HUES64 (cell line): ENCODE measurements at regions not wholly inside any gene's neighbourhood (a gene's known extent, or its start where the extent isn't known, plus 50 kb on each side); places are given as distances from the start of the nearest gene placed in this dataset.

Experiments used
- H3K27ac ChIP-seq: 2 replicates; pipeline ENCODE4 v1.7.0; 2013; ENCODE audit warnings: low read depth, low read length, inconsistent platforms
- H3K27me3 ChIP-seq: 2 replicates; pipeline ENCODE4 v1.6.1; 2013; ENCODE audit warnings: mild to moderate bottlenecking, low read length; ENCODE audit not compliant: insufficient read depth
- H3K36me3 ChIP-seq: 2 replicates; pipeline ENCODE4 v1.6.1; 2013; ENCODE audit warnings: mild to moderate bottlenecking, low read length; ENCODE audit not compliant: insufficient read depth
- H3K4me1 ChIP-seq: 2 replicates; pipeline ENCODE4 v1.6.1; 2013; ENCODE audit warnings: mild to moderate bottlenecking, low read length, moderate library complexity; ENCODE audit not compliant: insufficient read depth
- H3K4me3 ChIP-seq: 2 replicates; pipeline ENCODE4 v1.5.1; 2013; ENCODE audit warnings: mild to moderate bottlenecking, low read length, moderate library complexity
- H3K9ac ChIP-seq: 2 replicates; pipeline ENCODE4 v1.6.1; 2013; ENCODE audit warnings: mild to moderate bottlenecking, low read depth, low read length
- H3K9me3 ChIP-seq: 2 replicates; pipeline ENCODE4 v1.6.1; 2013; ENCODE audit warnings: low read depth, low read length; ENCODE audit not compliant: insufficient read depth
- WGBS: fragments of 150-250, 120-280 bp; methylation state at CpG from one replicate; pipeline ENCODE4 v1.1.7; 2013; ENCODE audit warnings: missing lambda C conversion rate; 5-methylcytosine and 5-hydroxymethylcytosine counted together

- Histone ChIP-seq H3K27me3 (no peaks in the 10 kb centered on the region), H3K27ac (no peak overlapping the region), H3K9ac (no peak overlapping the region), H3K4me1 (no peaks in the 10 kb centered on the region; the same call in 1 of the 2 replicates), H3K36me3 (no peaks in the 10 kb centered on the region), H3K4me3 (no peak overlapping the region), H3K9me3 (peaks cover 4% of the 10 kb centered on the region; the same call in 1 of the 2 replicates)
- WGBS = no CpG with 5 or more reads among the region's 3 CpGs
Observed at GRCh38 chr7:106595922-106596321, 65.0 kb downstream of the CCDC71L start.

DNA sequence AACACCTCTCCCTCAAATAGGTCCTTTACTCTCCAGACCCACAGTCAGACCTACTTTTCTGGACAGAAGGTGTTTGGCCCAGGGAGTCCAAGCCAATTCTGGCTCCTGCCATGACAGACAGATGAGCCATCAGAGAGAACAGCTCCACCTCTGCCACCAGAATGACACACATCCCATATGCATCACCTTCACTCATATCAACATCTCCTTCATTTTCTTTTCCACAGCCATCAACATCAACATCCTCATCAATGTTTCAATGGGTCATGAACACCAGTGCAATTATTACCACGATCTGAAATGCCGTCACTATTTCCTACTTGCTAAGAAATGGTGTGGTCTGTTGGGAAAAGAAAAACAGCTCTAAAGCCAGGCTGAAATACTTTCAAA is 67.9 kb downstream of the CCDC71L start:
- 100% methylated on average over 2 of the region's 2 CpGs for WGBS
- H3K4me3 ChIP-seq = no peak overlapping the region
- H3K27me3 ChIP-seq = no peaks in the 10 kb centered on the region
- H3K9ac ChIP-seq = no peak overlapping the region
- no peak overlapping the region for H3K27ac ChIP-seq
- no peaks in the 10 kb centered on the region for H3K36me3 ChIP-seq
- H3K4me1 ChIP-seq = no peaks in the 10 kb centered on the region
- no peaks in the 10 kb centered on the region for H3K9me3 ChIP-seq

- no peak overlapping the region for H3K27ac ChIP-seq
- no peak overlapping the region for H3K4me3 ChIP-seq
- 100% methylated on average over 1 of the region's 1 CpG for WGBS
- H3K27me3 ChIP-seq = no peaks in the 10 kb centered on the region
- no peaks in the 10 kb centered on the region for H3K9me3 ChIP-seq
- no peaks in the 10 kb centered on the region for H3K36me3 ChIP-seq
- H3K9ac ChIP-seq = no peak overlapping the region
- H3K4me1 ChIP-seq = no peaks in the 10 kb centered on the region
Observed at GRCh38 chr7:106592282-106593027, 68.5 kb downstream of the CCDC71L start.

DNA sequence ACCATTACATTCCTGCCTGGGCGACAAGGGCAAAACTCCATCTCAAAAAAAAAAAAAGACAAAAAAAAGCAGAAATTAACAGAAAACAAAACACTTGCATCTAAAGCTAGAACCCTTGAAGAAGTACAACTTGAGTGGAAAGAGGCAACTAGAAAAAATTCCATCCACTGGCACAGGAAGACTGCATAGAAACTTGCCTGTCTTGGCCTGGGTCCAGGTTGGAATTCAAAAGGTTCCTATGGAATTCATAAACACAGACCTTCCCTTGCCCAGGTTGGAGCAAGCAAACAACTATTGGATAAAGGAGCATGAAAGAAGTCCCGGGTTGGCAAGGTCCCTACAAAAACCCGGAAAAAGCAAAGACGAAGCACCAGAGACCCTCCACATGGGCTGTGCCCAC is 69.8 kb downstream of the CCDC71L start:
- Histone ChIP-seq H3K4me1 (no peaks in the 10 kb centered on the region), H3K9me3 (no peaks in the 10 kb centered on the region), H3K27me3 (no peaks in the 10 kb centered on the region), H3K27ac (no peak overlapping the region), H3K36me3 (no peaks in the 10 kb centered on the region), H3K4me3 (no peak overlapping the region), H3K9ac (no peak overlapping the region)
- WGBS = 95% methylated on average over 4 of the region's 4 CpGs

DNA sequence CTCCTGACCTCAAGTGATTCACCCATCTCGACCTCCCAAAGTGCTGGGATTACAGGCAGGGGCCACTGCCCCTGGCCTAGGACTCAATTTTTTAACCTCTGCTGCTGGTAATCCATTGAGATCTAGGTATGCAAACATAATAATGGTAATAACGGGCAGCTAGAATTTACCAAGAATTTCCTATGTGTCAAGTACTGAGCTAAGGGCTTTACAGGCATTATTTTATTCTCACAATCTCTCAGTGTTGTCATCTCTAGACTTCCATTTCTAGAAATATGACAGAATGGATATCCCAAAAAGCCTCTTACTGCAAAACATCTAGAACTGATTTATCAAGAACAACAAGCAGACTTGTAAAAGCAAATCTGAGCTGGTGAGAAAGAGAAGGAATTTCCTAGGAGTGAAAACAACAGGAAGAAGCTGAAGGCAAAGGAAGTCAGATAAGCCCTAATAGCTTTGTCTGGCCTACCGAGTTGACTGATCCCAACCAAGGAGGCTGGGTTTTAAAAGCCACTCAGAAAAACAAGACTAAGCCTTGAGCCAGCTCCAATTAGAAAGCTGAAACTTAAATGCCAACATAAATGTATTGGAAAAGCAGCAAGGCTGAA is 70.6 kb downstream of the CCDC71L start:
- Histone ChIP-seq H3K9ac (no peak overlapping the region), H3K4me1 (no peaks in the 10 kb centered on the region), H3K27ac (no peak overlapping the region), H3K36me3 (no peaks in the 10 kb centered on the region), H3K4me3 (no peak overlapping the region), H3K9me3 (no peaks in the 10 kb centered on the region), H3K27me3 (no peaks in the 10 kb centered on the region)
- WGBS = 82% methylated on average over 3 of the region's 3 CpGs

- Histone ChIP-seq H3K36me3 (no peaks in the 10 kb centered on the region), H3K27me3 (no peaks in the 10 kb centered on the region), H3K9me3 (no peaks in the 10 kb centered on the region), H3K9ac (no peak overlapping the region), H3K27ac (no peak overlapping the region), H3K4me3 (no peak overlapping the region), H3K4me1 (no peaks in the 10 kb centered on the region)
- 89% methylated on average over 6 of the region's 6 CpGs for WGBS
Observed at GRCh38 chr7:106589198-106589879, 71.6 kb downstream of the CCDC71L start.

GRCh38 chr7:106588422-106589197 is 72.3 kb downstream of the CCDC71L start:
- Histone ChIP-seq H3K36me3 (no peaks in the 10 kb centered on the region), H3K27ac (no peak overlapping the region), H3K9ac (no peak overlapping the region), H3K4me1 (no peaks in the 10 kb centered on the region), H3K27me3 (no peaks in the 10 kb centered on the region), H3K9me3 (no peaks in the 10 kb centered on the region), H3K4me3 (no peak overlapping the region)
- 90% methylated on average over 10 of the region's 10 CpGs for WGBS

DNA sequence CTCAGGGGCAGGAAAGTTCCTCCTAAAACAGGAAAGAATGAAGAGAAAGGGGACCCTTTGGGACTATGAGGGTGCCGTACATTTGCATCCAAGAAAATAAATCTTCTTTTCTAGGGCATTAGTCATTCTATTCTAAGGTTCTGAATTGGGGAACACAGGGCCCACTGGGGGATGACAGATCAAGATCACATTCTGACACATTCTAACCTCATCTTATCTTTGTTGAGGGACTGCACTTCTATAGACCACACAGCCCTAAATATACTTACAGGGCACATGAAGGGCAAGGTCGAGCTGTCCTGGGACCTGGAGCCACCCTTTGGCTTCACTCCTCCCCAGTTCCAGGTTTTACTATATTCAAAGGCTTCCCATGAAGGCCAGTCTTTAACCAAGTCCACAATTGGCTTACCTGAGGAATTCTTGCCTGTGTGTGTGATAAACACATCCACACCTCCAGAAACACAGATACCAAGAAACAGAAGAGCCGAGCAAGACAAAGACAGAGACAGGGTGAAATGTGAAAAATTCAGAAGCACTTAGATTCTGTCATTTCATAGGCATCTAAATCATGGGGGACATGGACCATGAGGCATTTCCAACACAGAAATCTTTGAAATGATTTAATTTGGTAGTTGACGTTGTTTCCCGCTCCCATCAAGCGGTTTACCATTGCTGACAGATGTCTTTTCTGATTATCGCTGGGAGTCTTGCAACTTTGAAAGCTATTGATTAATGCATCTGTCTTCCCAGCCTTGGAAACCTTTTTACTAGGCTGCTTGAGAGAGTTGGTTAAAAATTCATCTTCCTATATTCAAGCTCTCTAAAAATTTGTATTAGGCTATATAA is 75.8 kb downstream of the CCDC71L start:
- WGBS = 88% methylated on average over 7 of the region's 7 CpGs
- Histone ChIP-seq H3K9ac (no peak overlapping the region), H3K9me3 (no peaks in the 10 kb centered on the region), H3K36me3 (no peaks in the 10 kb centered on the region), H3K4me1 (no peaks in the 10 kb centered on the region), H3K4me3 (no peak overlapping the region), H3K27ac (no peak overlapping the region), H3K27me3 (no peaks in the 10 kb centered on the region)

DNA sequence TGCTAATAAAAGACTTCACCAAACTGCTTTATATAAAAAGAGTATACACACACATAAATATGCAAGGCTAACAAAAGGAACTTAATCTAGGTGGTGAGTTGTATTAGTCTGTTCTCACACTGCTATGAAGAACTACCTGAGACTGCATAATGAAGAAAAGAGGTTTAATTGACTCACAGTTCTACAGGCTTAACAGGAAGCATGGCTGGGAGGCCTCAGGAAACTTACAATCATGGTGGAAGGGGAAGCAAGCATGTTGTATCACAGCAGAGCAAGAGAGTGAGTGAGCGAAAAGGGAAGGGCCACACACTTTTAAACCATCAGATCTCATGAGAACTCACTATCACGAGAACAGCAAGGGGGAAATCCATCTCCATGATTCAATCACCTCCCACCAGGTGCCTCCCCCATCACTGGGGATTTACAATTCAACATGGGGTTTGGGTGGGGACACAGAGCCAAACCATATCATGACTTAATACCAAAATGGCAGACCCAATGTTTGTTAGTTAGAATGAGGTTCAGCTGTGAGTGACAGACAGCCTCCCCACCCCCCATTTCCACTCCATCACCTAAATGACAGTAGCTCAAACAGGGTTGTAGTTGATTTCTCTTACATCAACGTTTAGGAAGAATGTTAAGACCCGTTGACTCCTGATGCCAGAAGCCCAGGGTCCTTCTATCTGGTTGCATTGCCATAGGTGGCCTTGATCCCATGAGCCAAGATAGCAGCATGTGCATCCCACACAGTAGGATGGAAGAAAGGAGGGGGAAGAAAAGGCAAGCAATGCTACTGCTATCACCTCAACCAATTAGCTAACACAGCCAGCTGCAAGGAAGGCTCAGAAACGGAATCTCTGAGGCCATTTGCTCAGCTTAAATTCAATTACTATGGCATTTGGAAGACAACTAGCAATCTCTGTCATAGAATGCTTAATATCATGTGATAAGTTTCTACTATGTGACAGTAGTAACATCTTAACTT is 77.0 kb downstream of the CCDC71L start:
- 87% methylated on average over 5 of the region's 5 CpGs for WGBS
- Histone ChIP-seq H3K27me3 (no peaks in the 10 kb centered on the region), H3K4me3 (no peak overlapping the region)

GRCh38 chr7:106583100-106583499 is 77.9 kb downstream of the CCDC71L start:
- 93% methylated on average over 2 of the region's 2 CpGs for WGBS
- Histone ChIP-seq H3K36me3 (no peaks in the 10 kb centered on the region), H3K9ac (no peak overlapping the region), H3K27ac (no peak overlapping the region), H3K4me1 (no peaks in the 10 kb centered on the region), H3K9me3 (no peaks in the 10 kb centered on the region), H3K27me3 (no peaks in the 10 kb centered on the region), H3K4me3 (no peak overlapping the region)

More for the DNA sequence above, 77.0 kb downstream of the CCDC71L start:
- no peaks in the 10 kb centered on the region for H3K36me3 ChIP-seq
- H3K9me3 ChIP-seq = no peaks in the 10 kb centered on the region
- no peaks in the 10 kb centered on the region for H3K4me1 ChIP-seq
- H3K9ac ChIP-seq = no peak overlapping the region
- H3K27ac ChIP-seq = no peak overlapping the region
